ENCODE measurements at regions not wholly inside any gene's neighbourhood (a gene's known extent, or its start where the extent isn't known, plus 50 kb on each side); places are given as distances from the start of the nearest gene placed in this dataset.

- DNase-seq (ENCODE audit: low read depth): no peak
Observed at GRCh38 chr13:107568181-107568580, 647.2 kb downstream of the LIG4 start.

GRCh38 chr13:107563099-107563925 is 652.0 kb downstream of the LIG4 start:
- no peak for DNase-seq (ENCODE audit: low read depth)

GRCh38 chr13:107562203-107562602 is 653.1 kb downstream of the LIG4 start:
- DNase-seq (ENCODE audit: low read depth): no peak

GRCh38 chr13:107554460-107554859 is 660.9 kb downstream of the LIG4 start:
- DNase-seq (ENCODE audit: low read depth): no peak

GRCh38 chr13:107553838-107554237 is 661.5 kb downstream of the LIG4 start:
- DNase-seq (ENCODE audit: low read depth): no peak

- DNase-seq (ENCODE audit: low read depth): no peak
Observed at GRCh38 chr13:107551521-107551920, 663.8 kb downstream of the LIG4 start.

- no peak for DNase-seq (ENCODE audit: low read depth)
Observed at GRCh38 chr13:107548338-107548737, 667.0 kb downstream of the LIG4 start.

- no peak for DNase-seq (ENCODE audit: low read depth)
Observed at GRCh38 chr13:107545946-107546502, 669.3 kb downstream of the LIG4 start.

GRCh38 chr13:107534548-107534947 is 680.8 kb downstream of the LIG4 start:
- DNase-seq (ENCODE audit: low read depth): no peak

- no peak for DNase-seq (ENCODE audit: low read depth)
Observed at GRCh38 chr13:107531816-107532215, 683.5 kb downstream of the LIG4 start.

GRCh38 chr13:107531180-107531579 is 684.2 kb downstream of the LIG4 start:
- DNase-seq (ENCODE audit: low read depth): no peak

- DNase-seq (ENCODE audit: low read depth): no peak
Observed at GRCh38 chr13:107529035-107529434, 686.3 kb downstream of the LIG4 start.

- no peak for DNase-seq (ENCODE audit: low read depth)
Observed at GRCh38 chr13:107518780-107519179, 696.6 kb downstream of the LIG4 start.

- no peak for DNase-seq (ENCODE audit: low read depth)
Observed at GRCh38 chr13:107518292-107518691, 697.0 kb downstream of the LIG4 start.

GRCh38 chr13:107516517-107516916 is 698.8 kb downstream of the LIG4 start:
- no peak for DNase-seq (ENCODE audit: low read depth)

- DNase-seq (ENCODE audit: low read depth): no peak
Observed at GRCh38 chr13:107512551-107512950, 702.8 kb downstream of the LIG4 start.

GRCh38 chr13:107497661-107498060 is 717.7 kb downstream of the LIG4 start:
- no peak for DNase-seq (ENCODE audit: low read depth)

GRCh38 chr13:107493266-107493665 is 722.1 kb downstream of the LIG4 start:
- DNase-seq (ENCODE audit: low read depth): no peak

- DNase-seq (ENCODE audit: low read depth): no peak
Observed at GRCh38 chr13:107482688-107483087, 732.6 kb downstream of the LIG4 start.

- no peak for DNase-seq (ENCODE audit: low read depth)
Observed at GRCh38 chr13:107480130-107480529, 735.2 kb downstream of the LIG4 start.

- DNase-seq (ENCODE audit: low read depth): no peak
Observed at GRCh38 chr13:107477772-107478379, 737.5 kb downstream of the LIG4 start.

GRCh38 chr13:107475753-107476453 is 739.4 kb downstream of the LIG4 start:
- DNase-seq (ENCODE audit: low read depth): no peak

- no peak for DNase-seq (ENCODE audit: low read depth)
Observed at GRCh38 chr13:107473253-107473652, 742.1 kb downstream of the LIG4 start.

Measured in stimulated activated CD8-positive, alpha-beta memory T cell treated with anti-CD3 and anti-CD28 coated beads, Interleukin-15, amount 100 ng/mL, for 1 hour (primary cell).